HG03025 (cell line): ENCODE measurements at regions not wholly inside any gene's neighbourhood (a gene's known extent, or its start where the extent isn't known, plus 50 kb on each side); places are given as distances from the start of the nearest gene placed in this dataset.

Experiments used
- ATAC-seq: cut with Tn5 transposase; IDR thresholded peaks from one replicate; pipeline ENCODE4 v1.9.1; 2021; ENCODE audit warnings: mild to moderate bottlenecking, moderate library complexity; ENCODE audit not compliant: unreplicated experiment, low FRiP score

DNA sequence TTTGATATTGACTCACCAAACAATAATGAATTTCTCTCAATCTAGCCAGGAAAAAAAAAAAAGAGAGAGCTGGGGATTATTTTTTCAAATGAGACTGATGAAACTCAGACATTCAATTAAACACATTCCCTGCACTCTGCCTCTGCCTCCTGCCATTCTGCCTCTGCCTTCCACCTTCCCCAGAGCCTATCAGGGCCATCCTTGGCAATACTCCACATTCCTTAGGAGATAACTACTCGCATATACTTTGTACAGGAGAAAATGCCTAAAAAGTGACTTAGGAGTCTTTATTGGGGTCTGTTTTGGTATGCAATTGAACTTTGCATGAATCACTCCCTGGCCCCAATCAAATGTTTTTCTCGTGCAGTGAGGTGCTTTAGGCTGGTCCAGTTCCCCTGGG lies 246.6 kb upstream of the PLET1 start:
- ATAC-seq: no peak

DNA sequence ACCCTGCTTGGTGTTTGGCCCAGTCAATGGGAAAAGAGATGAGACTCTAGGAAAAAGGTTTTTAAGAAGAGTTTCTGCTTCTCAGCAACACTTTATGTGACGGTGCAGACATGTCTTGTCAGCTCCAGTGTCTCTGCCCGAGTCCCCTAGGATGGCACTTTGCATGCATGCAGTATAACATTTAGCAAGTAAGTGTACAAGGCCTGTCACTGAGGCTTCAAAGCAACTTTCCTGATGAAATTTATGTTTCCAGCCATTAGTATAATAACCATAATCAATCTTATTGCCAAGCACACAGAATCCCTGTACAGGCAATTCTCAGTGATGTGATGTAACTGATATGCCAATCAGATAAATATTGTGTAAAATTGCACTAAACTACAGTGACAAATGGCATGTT lies 248.1 kb upstream of the PLET1 start:
- no peak for ATAC-seq

DNA sequence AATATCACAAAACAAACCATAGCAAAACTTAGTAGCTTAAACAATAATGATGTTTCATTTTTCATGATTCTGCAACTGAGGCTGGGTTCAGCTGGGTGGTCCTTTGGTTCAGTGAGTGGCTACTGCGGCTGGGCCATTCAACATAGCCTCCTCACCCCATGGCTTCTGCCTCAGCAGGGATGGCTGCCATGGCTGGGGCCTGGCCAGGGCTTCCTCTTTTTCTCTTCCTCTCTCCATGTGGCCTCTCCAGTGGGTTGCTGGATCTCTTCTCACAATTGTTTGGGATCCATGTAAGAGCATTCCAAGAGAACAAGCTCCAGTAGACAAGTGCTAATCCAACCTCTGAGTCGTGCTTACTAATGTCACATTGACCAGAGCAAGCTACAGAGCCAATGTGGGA lies 248.6 kb upstream of the PLET1 start:
- ATAC-seq: no peak

DNA sequence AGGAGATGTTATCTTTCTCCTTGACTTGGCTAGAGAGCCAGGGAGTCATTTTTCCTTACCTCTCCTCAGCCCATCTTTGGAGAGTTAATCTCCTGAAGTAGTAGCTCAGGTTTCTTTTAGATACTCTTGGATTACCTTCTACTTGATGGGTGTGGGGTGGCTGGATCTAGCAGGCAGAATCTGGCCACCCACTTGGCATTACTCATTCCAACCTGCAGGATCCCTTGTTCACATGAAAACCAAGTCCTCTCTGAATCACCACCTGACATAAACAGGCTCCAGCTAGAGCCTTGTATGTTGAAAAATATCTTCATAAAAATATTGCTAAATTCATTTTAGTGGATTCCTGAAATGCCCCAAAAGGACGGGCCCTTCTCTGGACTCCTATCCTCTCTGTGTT lies 250.6 kb upstream of the PLET1 start:
- no peak for ATAC-seq

DNA sequence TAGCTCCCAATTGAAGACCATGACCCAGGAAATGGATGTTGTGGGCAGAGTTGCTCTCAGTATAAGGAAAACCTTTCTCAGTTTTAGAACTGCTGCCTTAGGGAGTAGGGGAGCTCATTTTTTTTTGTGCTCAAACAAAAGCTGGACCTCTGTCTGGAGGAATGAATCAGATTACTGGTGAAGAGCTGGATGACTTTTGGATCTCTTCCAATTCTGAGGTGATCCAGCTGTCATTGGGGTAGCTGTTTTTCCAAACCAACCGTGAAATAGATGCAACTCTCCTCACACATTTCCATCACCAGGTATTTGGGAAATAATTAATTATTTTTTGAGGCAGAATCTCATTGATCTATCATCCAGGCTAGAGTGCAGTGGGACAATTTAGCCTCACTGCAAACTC lies 251.3 kb upstream of the PLET1 start:
- no peak for ATAC-seq

DNA sequence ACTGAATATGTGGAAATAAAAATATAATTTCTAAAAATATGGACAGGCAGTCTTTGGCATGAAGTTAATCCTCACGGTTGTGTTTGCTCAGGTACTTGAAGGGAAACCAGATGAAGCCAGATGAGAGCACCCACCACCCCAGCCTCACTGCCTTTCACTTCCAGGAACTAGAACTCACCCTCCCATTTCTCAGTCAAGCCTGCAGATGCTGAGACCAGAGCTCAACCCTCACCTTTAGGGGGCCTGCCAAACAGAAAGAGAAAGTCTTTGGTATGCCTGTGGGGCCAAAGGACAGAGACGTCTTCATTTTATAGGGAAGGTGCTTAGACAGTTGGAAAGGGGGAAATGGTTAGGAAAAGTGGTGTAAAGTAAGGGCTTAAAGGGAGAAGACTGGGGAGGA lies 252.8 kb upstream of the PLET1 start:
- ATAC-seq: no peak

DNA sequence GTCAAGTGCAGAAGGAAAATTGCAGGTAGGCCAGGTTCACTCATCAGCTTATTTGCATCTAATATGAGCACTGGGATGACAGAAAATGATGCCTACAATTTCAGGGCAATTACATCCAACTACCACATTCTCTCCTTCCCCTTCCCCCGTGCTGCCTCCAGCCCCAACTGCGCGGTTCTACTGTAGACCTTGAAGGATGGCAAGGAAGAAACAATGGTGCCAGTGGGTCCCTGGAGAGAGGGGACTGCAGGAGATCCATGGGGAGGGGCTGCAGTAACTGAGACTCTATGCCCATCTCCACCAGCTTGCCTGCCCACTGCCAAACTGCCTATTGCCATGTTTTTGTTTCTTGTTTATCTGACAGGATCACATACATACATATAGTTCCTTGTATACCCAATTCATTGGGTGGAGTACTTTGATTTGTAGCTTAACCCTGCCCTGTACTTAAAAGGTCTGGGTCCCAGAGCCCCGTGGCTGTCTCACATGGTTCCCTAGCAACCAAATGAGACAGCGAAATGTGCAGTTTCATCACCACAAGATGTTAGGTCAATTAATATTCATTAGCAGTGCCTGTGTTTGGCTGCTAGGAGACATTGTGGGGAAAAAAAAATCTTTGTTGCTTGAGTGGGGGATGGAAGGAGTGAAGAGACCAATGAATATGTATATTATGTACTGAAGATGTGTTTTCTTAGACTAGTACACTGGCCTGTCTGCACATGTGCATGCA lies 253.5 kb upstream of the PLET1 start:
- no peak for ATAC-seq

DNA sequence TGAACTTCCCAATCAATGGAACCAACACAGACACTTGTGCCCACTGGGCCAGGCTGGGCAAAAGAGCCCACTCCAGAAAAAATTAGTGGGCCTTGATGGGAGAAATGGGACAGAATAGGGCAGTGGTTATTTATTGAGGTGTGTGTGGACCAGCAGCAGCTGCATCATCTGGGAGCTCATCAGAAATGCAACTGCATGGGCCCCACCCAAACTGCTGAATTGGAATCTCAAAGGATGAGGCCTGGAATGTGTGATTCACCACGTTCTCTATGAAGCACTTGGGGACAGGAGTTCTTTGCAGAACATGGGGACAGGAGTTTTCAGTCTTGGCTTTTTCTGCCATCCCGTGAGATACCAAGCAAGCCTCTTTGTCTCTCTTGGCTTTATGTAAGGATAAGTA lies 255.6 kb upstream of the PLET1 start:
- no peak for ATAC-seq

DNA sequence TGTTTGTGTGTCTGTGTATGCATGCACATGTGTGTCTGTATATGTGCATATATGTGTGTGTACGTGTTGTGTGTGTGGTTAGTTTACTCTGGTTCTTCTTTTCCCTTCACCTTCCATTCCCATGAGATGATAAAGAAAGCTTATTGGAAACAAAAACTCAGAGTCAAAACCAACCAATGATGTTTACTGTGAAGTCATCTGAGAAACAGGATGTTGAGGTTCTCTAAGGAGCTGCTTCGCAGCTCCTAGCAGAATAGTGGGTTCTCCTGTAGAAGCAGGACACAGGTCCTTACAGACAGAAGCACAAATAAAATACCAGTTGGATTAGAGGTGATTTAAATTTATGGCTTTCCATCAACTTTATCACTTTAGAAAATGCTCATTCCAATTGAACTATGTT lies 256.1 kb upstream of the PLET1 start:
- no peak for ATAC-seq

DNA sequence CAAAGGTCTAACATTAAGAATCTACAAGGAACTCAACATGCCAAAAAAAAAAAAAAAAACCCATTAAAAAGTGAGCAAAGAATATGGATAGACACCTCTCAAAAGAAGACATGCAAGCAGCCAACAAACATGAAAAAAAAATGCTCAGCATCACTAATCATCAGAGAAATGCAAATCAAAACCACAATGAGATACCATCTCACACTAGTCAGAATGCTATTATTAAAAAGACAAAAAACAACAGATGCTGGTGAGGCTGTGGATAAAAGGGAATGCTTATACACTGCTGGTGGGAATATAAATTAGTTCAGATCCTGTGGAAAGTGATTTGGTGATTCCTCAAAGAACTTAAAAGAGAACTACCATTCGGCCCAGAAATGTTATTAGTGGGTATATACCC lies 257.7 kb upstream of the PLET1 start:
- no peak for ATAC-seq

DNA sequence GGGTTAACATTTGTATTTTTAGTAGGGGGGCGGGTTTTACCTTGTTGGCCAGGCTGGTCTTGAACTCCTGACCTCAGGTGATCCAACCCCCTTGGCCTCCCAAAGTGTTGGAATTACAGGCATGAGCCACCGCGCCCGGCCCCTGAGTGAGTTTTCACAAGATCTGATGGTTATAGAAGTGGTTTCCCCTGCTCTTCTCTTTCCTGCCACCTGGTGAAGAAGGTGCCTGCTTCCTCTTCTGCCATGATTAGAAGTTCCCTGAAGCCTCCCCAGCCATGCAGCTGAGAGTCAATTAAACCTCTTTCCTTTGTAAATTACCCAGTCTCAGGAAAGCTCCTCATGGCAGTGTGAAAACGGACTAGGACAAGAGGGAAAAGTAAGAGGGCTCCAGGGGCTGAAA lies 259.1 kb upstream of the PLET1 start:
- no peak for ATAC-seq

DNA sequence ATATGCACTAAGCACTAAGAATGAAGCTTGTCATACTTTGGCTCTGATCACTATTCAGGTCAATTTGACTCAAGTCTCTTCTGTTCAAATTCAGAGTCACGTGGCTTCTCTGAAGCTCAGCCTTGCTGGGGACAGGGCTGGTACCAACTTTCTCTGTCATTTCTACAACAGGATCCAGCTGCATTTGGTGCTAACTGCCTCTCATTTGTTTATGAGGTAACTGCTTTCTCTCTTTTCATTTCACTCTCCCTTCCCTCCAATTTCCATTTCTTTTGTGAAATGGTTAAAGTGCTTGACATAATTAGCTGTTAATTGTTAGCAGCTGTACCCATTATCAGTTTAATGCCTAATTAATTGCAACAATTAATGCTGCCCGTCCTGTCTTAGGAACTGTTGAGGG lies 259.7 kb upstream of the PLET1 start:
- no peak for ATAC-seq

DNA sequence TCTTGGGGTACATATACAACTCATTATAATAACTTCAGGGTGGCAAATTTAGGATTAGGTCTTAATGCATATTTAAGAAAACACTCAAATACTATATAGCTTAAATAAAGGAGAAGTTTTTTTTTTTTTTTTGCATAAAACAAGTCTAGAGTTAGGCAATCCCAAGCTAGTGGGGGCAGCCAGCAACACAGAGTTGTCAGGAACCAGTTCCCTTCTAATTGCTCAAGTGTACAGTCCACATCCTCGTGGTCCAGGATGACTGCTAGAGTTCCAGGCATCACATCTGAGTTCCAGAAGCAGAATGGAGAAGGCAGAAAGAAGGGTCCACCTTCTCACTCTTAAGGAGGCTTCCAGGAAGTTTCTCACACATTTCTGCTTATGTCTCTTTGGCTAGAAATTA lies 261.9 kb upstream of the PLET1 start:
- ATAC-seq: no peak

DNA sequence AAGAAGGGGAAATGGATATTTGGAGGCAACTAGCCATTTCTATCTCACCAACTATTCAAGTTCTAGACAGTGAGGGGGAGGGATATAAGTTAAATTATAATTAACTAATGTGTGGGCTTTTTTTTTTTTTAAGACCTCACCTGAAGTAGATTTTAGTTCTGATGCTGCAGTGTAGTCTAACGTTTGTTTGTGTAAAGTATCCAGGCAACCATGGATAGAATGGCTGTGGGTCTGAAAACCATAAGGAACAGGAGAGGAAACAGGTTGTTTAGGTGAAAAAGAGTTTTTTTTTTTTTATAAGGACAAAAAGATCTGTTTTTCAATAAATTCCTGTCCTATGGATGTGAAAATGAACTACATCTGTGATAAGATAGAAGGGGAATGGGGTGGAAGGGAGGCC lies 262.4 kb upstream of the PLET1 start:
- no peak for ATAC-seq

DNA sequence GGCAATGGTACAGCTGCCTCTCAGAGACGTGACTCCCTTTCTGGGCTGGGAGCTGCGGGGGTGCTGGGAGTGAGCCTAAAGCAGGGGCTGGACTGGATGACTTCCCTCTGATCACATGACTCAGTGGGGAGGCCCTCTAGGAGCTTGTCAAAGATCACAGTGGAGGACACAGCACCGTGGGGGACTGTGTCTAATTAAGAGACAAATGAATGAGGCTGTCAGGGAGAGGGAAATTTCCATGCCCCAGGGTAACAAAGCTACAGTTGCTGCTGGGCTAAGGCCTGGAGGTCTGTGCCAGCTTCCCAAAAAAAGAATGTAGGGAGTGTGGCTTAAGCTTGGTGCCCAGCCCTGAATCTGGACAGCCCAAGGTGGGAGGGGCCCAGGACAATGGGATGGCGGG lies 262.8 kb upstream of the PLET1 start:
- ATAC-seq: no peak

DNA sequence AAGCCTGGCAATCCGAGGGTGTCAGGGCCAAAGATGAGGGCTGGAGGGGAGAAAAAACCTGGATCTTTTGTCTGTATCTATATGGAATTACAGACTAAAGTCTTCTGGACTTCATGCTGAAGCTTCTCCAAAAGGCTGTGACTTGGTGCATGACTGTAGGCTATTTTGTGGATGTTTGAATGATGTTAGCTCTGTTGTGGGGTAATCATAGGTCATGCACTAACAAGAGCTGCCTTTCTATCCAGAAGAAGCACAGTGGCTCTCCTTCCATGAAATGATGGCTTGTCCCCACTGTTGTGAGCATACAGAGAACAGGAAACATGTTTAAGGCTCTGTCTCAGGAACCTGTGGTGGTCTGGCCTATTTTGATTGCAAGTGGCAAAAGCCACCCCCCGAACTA lies 263.3 kb upstream of the PLET1 start:
- no peak for ATAC-seq

DNA sequence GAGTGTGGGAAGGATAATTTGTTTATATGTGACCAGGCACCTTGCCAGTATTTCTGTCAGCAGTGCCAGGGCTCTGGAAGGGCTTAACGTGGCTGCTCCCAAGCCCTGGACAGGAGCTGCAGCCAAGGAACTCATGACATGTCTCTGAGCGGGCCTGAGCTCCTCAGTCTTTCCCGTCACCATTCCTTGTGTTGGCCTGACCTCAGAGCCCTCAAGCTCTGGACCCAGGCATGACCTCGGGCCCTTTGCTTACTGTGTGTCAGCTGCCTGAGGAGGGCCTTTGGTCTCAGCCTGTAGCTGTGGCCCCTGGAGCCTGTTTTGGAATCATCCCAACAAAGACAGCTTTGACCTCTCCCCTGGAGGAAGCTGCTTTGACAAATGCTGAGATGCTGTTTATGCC lies 264.1 kb upstream of the PLET1 start:
- no peak for ATAC-seq

DNA sequence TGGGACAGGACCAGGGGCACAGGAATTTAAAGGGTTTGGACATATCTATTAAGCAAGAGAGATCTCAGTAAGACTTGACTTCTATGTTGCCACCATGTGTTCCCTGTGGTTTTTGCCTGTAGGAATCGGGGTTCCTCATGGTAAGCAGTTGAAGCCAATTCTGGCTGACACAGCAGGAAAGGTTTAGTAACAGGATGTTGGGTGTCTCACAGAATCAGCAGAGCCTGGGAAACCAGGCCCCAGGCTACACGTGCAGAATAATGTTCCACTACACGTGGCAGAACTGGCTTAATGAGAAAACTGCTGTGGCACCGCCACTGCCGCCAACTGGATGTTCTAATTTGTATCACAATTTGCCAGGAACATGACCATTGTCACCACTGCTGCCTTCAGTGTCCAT lies 264.6 kb upstream of the PLET1 start:
- ATAC-seq: no peak

DNA sequence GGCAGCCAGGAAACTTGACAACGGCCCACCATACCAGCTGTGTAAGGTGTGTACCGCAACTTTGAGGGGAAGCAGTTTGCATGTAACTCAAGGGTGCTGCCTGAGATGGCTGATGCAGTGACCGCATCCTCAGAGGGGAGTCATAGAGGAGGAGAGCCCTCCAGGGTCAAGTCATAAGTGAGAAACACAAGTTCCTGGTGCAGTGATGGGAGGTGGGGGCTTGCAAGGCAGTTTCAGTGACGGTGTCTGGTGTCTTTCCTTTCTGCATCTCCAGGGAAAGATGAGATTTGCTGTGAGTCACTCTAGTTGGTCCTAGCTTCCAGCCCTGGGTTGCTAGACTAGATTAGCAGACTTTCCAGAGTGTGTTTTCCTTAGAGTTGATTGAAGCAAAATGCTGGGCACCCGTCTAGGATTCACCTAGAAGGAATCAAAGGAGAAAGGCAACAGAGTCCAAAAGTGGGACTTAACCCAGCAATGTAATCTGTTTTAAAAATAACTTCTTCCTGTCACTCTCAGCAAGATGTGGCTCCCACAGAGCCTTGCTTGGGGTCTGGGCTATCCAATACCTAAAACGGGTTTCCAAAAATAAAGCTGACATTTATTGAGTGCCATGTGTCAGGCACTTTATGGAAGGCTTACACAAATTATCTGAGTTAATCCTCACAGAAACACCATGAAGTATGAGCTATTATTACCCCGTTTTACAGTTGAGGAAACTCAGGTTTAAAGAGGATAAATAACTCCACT lies 265.4 kb upstream of the PLET1 start:
- no peak for ATAC-seq

DNA sequence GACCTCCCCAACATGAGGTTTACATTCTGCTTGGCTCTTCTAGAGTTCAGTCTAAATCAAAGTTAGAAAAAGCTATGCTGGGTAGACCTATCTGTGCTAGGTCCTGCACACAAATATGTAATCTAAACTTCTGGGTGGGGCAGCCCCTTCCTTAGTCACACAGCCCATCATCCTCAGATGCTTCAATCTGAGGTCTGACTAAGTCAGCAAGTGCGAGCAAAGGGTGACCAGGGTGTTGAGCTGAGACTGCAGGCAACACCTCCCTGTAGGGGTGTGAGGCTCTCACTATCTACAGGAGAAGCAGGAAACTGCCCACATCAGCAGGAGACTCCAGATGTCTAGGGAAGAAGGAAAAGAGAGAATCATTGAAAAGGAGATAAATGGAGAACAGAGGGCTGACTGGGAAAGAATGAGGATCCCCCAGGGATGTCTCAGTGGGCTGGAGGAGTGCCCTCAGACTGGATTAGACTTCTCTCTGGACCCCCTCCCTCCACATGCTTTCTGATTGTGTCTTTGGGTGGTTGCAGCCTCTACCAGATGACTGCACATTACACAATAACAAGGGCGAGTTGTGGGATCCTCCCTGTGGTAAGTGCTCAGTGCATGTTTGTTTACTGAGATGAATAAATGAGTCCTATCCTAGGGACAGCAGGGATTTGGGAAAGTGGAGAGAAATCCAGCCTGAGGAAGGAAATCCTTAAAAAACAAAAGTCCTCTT lies 266.2 kb upstream of the PLET1 start:
- ATAC-seq: no peak

DNA sequence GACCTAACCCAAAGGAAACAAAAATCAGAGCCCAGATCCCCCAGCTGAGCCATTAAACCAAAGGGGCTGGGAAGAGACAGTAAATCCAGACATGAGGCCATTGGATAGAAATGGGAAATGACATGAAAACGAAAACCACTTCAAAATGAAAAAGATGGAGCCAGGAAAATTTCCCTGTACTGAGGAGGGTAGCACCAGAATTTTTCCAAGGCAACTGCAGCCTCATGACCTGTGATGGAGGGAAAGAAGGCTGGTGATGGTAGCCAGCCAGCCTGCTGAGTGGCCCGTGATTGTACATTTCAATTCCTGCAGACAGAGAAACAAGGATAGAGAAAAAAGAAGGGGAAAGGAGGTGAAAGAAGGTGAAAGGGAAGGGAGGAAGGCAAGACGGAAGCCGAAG lies 268.4 kb upstream of the PLET1 start:
- ATAC-seq: no peak

DNA sequence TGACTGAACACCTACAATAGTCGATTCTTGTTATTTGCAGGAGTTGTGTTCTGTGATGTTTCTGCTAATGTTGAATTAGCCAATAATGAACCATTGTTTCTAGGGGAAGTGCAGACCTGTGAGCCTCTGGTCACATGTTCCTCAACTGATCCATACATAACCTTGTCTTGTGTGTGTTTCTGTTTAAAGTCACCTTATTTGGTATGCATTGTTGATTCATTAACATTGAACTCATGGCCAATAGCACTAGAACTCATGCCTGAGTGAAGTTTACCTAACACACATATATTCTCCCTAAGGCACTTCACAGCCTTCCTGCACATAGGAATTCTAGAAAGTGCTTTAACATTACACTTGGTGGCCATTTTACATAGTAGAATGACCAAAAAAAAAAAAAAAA lies 271.8 kb upstream of the PLET1 start:
- no peak for ATAC-seq
